B cell (primary cell): ENCODE measurements at regions not wholly inside any gene's neighbourhood (a gene's known extent, or its start where the extent isn't known, plus 50 kb on each side); places are given as distances from the start of the nearest gene placed in this dataset.

Experiments
- ATAC-seq: fragments of 200-7000 bp; cut with Tn5 transposase; one replicate; pipeline ENCODE4 v1.10.0; 2021; ENCODE audit warnings: low read depth, mild to moderate bottlenecking, moderate number of reproducible peaks, moderate library complexity
- CTCF ChIA-PET: fragments of 350-600 bp; sonication (Branson Sonifier 250); formaldehyde crosslinking; loops from one replicate; lab custom pipeline; 2021; ENCODE audit warnings: antibody characterized with exemption, inconsistent platforms; lab: Charles Lee
- POLR2A ChIA-PET: fragments of 350-600 bp; sonication (Branson Sonifier 250); formaldehyde crosslinking; loops from one replicate; lab custom pipeline; 2021; ENCODE audit warnings: antibody characterized with exemption; lab: Charles Lee
- DNase-seq: peaks from one replicate; pipeline ENCODE4 v3.0.0; 2013
- H2AFZ ChIP-seq: 2 replicates; pipeline ENCODE4 v1.6.1; 2012; ENCODE audit warnings: mild to moderate bottlenecking, low read depth, low read length; ENCODE audit not compliant: insufficient read depth, poor library complexity, severe bottlenecking
- H3K27ac ChIP-seq, 2 donors: 1 replicate in 1 of 2; 2 replicates in 1 of 2; pipeline ENCODE4 v1.5.1; 2012 to 2013; ENCODE audit warnings: low read length in 2 of 2, mild to moderate bottlenecking in 2 of 2, moderate library complexity in 1 of 2
- H3K27me3 ChIP-seq, 4 experiments: fragments of 200-600 bp in 1 of 4; sonication (generic) in 1 of 4; replicated peaks in 1 of 4; 1 replicate in 2 of 4; 2 replicates in 2 of 4; pipeline versions ENCODE4 v1.6.1 to v1.7.0; 2013 to 2016; ENCODE audit warnings: low read length in 3 of 4, mild to moderate bottlenecking in 2 of 4, mixed read lengths in 1 of 4, moderate library complexity in 1 of 4; ENCODE audit not compliant: insufficient read depth in 4 of 4, control insufficient read depth in 3 of 4; ENCODE audit errors: control extremely low read depth in 1 of 4
- H3K36me3 ChIP-seq, 2 experiments: replicated peaks in 1 of 2; 1 replicate in 1 of 2; 2 replicates in 1 of 2; pipeline versions ENCODE4 v1.6.1 to v1.7.1; 2013; ENCODE audit warnings: low read length in 1 of 2; ENCODE audit not compliant: insufficient read depth in 2 of 2, control insufficient read depth in 1 of 2; ENCODE audit errors: control extremely low read depth in 1 of 2, extremely low read depth in 1 of 2
- H3K4me1 ChIP-seq, 2 donors: fragments of 200-600 bp in 1 of 2; sonication (generic) in 1 of 2; 1 replicate in 1 of 2; 2 replicates in 1 of 2; pipeline versions ENCODE4 v1.5.1 to v1.6.1; 2013 to 2017; ENCODE audit warnings: low read length in 2 of 2; ENCODE audit not compliant: control insufficient read depth in 2 of 2, insufficient read depth in 2 of 2
- H3K4me2 ChIP-seq: replicated peaks from 2 replicates; pipeline ENCODE3; 2012; ENCODE audit warnings: mild to moderate bottlenecking, low read depth, low read length; ENCODE audit not compliant: poor library complexity, severe bottlenecking
- H3K4me3 ChIP-seq, 5 experiments: fragments of 200-600 bp in 1 of 5; sonication (generic) in 1 of 5; 1 replicate in 3 of 5; 2 replicates in 2 of 5; pipeline versions ENCODE4 v1.5.1 to v1.7.0; 2011 to 2016; ENCODE audit warnings: low read length in 4 of 5, mild to moderate bottlenecking in 4 of 5, low read depth in 2 of 5, control low read depth in 1 of 5, moderate library complexity in 1 of 5; ENCODE audit not compliant: insufficient read depth in 1 of 5; ENCODE audit errors: control extremely low read depth in 1 of 5, extremely low read depth in 1 of 5
- H3K79me2 ChIP-seq: fragments of 200-600 bp; sonication (generic); one replicate; pipeline ENCODE4 v1.6.0; 2016; ENCODE audit warnings: low read length; ENCODE audit not compliant: control insufficient read depth, insufficient read depth
- H3K9ac ChIP-seq: fragments of 200-600 bp; sonication (generic); 2 replicates; pipeline ENCODE4 v1.6.1; 2017; ENCODE audit warnings: mild to moderate bottlenecking, low read length, moderate library complexity
- H3K9me3 ChIP-seq, 3 donors: one replicate each; pipeline versions ENCODE4 v1.6.1 to v1.7.1; 2013; ENCODE audit warnings: low read length in 2 of 3; ENCODE audit not compliant: control insufficient read depth in 2 of 3, insufficient read depth in 1 of 3; ENCODE audit errors: control extremely low read depth in 1 of 3
- H4K20me1 ChIP-seq: 2 replicates; pipeline ENCODE4 v1.6.0; 2012; ENCODE audit warnings: mild to moderate bottlenecking, low read length; ENCODE audit not compliant: insufficient read depth, control insufficient read depth, poor library complexity, severe bottlenecking
- H3K27ac Mint-ChIP-seq: one replicate; pipeline ENCODE4 v1.8.0; 2021; ENCODE audit warnings: mixed read lengths
- H3K27me3 Mint-ChIP-seq: one replicate; pipeline ENCODE4 v1.8.0; 2021; ENCODE audit warnings: mixed read lengths
- H3K4me1 Mint-ChIP-seq: one replicate; pipeline ENCODE4 v1.8.0; 2021; ENCODE audit warnings: mixed read lengths
- H3K4me3 Mint-ChIP-seq: one replicate; pipeline ENCODE4 v1.8.0; 2021; ENCODE audit warnings: mixed read lengths
- H3K9me3 Mint-ChIP-seq: one replicate; pipeline ENCODE4 v1.8.0; 2022; ENCODE audit warnings: mixed read lengths; ENCODE audit not compliant: insufficient read depth
- CTCF ChIP-seq: fragments of 200-600 bp; IDR thresholded peaks from one replicate; pipeline ENCODE4 v1.8.0; 2022; ENCODE audit warnings: antibody characterized with exemption, mild to moderate bottlenecking
- EZH2 ChIP-seq: IDR thresholded peaks from 2 replicates; pipeline ENCODE4 v1.6.1; 2012; ENCODE audit warnings: borderline replicate concordance, low read depth, mild to moderate bottlenecking, moderate library complexity, low read length; ENCODE audit not compliant: insufficient read depth, poor library complexity, severe bottlenecking
- WGBS: methylation state at CpG from one replicate; pipeline ENCODE4 v1.1.5; 2013; ENCODE audit warnings: missing lambda C conversion rate; ENCODE audit not compliant: insufficient coverage; 5-methylcytosine and 5-hydroxymethylcytosine counted together
- intact Hi-C: fragments of 100-400 bp; cut with micrococcal nuclease; formaldehyde crosslinking; loops from one replicate; pipeline ENCODE4 v1.10.0; 2022

- ChIA-PET CTCF (no interaction called here), POLR2A (no interaction called here)
- H3K27ac Mint-ChIP-seq: no peak overlapping the region
- H3K27me3 ChIP-seq: no peaks in the 10 kb centered on the region
- no peaks in the 10 kb centered on the region for H3K9me3 ChIP-seq
- H3K4me2 ChIP-seq: no peak overlapping the region
- H3K27me3 Mint-ChIP-seq: no peaks in the 10 kb centered on the region
- ATAC-seq (no peak), DNase-seq (no peak)
- H3K4me3 Mint-ChIP-seq: no peak overlapping the region
- H2AFZ ChIP-seq: no peak overlapping the region
- intact Hi-C loops: no loop called here
- no peak overlapping the region for H3K27ac ChIP-seq
- H3K4me1 Mint-ChIP-seq: no peaks in the 10 kb centered on the region
- H4K20me1 ChIP-seq: no peaks in the 10 kb centered on the region
- H3K9ac ChIP-seq: no peak overlapping the region
- no peaks in the 10 kb centered on the region for H3K4me1 ChIP-seq
- no peak overlapping the region for H3K4me3 ChIP-seq
- H3K79me2 ChIP-seq: no peaks in the 10 kb centered on the region
- no peaks in the 10 kb centered on the region for H3K36me3 ChIP-seq
- H3K9me3 Mint-ChIP-seq: no peaks in the 10 kb centered on the region
- WGBS: 100% methylated on average over 1 of the region's 4 CpGs
- TF ChIP-seq EZH2: no peak
- TF ChIP-seq CTCF: no peak
These were observed 118.5 kb upstream of the GPC6 start for GRCh38 chr13:93108111-93108601.

- Histone ChIP-seq H4K20me1 (no peaks in the 10 kb centered on the region), H3K4me1 (no peaks in the 10 kb centered on the region), H3K4me3 (no peak overlapping the region), H3K27me3 (no peaks in the 10 kb centered on the region), H3K4me2 (no peak overlapping the region), H3K9ac (no peak overlapping the region), H3K79me2 (no peaks in the 10 kb centered on the region), H2AFZ (no peak overlapping the region), H3K36me3 (no peaks in the 10 kb centered on the region), H3K9me3 (no peaks in the 10 kb centered on the region), H3K27ac (no peak overlapping the region)
- no peaks in the 10 kb centered on the region for H3K27me3 Mint-ChIP-seq
- WGBS: no CpG with 5 or more reads among the region's 1 CpG
- POLR2A ChIA-PET: no interaction called here
- DNase-seq: no peak
- ATAC-seq: no peak
- no peak overlapping the region for H3K4me3 Mint-ChIP-seq
- CTCF ChIA-PET: no interaction called here
- no peak for TF ChIP-seq CTCF
- no peak for TF ChIP-seq EZH2
- intact Hi-C loops: no loop called here
- H3K27ac Mint-ChIP-seq: no peak overlapping the region
- H3K4me1 Mint-ChIP-seq: no peaks in the 10 kb centered on the region
- H3K9me3 Mint-ChIP-seq: peaks cover 3% of the 10 kb centered on the region
These were observed 109.8 kb upstream of the GPC6 start for GRCh38 chr13:93116809-93117208.
